HPDE6-E6E7 (cell line): ENCODE measurements at regions not wholly inside any gene's neighbourhood (a gene's known extent, or its start where the extent isn't known, plus 50 kb on each side); places are given as distances from the start of the nearest gene placed in this dataset.
"Not testable (repeated sequence)": the region's sequence is repeated elsewhere in the genome, so short reads cannot be mapped to it uniquely, and the experiment has no call there.

ENCODE experiments used
- DNase-seq: peaks from one replicate; pipeline ENCODE4 v3.0.0; 2011; ENCODE audit warnings: missing footprints; ENCODE audit errors: extremely low spot score

- DNase-seq, result no peak
Observed at GRCh38 chr12:97005174-97005573, 98.1 kb downstream of the NEDD1 start.

- no peak for DNase-seq
Observed at GRCh38 chr12:97005646-97006045, 98.6 kb downstream of the NEDD1 start.

- DNase-seq, result peak; percentile 7
Observed at GRCh38 chr12:97006585-97006984, 99.5 kb downstream of the NEDD1 start.

GRCh38 chr12:97016163-97016562 lies 109.1 kb downstream of the NEDD1 start:
- DNase-seq, result no peak

- DNase-seq, result no peak
Observed at GRCh38 chr12:97017213-97017612, 110.2 kb downstream of the NEDD1 start.

GRCh38 chr12:97022536-97023230 lies 115.6 kb downstream of the NEDD1 start:
- DNase-seq, result no peak

GRCh38 chr12:97024393-97024792 lies 117.3 kb downstream of the NEDD1 start:
- DNase-seq, result no peak

- DNase-seq, result no peak
Observed at GRCh38 chr12:97026901-97027300, 119.8 kb downstream of the NEDD1 start.

GRCh38 chr12:97027482-97027881 lies 120.4 kb downstream of the NEDD1 start:
- DNase-seq, result no peak

- no peak for DNase-seq
Observed at GRCh38 chr12:97038131-97038530, 131.1 kb downstream of the NEDD1 start.

- no peak for DNase-seq
Observed at GRCh38 chr12:97038834-97039233, 131.8 kb downstream of the NEDD1 start.

GRCh38 chr12:97046901-97047300 lies 139.8 kb downstream of the NEDD1 start:
- DNase-seq, result no peak

GRCh38 chr12:97047361-97047760 lies 140.3 kb downstream of the NEDD1 start:
- no peak for DNase-seq

GRCh38 chr12:97048421-97049035 lies 141.5 kb downstream of the NEDD1 start:
- no peak for DNase-seq

GRCh38 chr12:97050509-97050908 lies 143.5 kb downstream of the NEDD1 start:
- no peak for DNase-seq

GRCh38 chr12:97051341-97051740 lies 144.3 kb downstream of the NEDD1 start:
- no peak for DNase-seq

GRCh38 chr12:97061171-97061570 lies 154.1 kb downstream of the NEDD1 start:
- no peak for DNase-seq

GRCh38 chr12:97063292-97063935 lies 156.4 kb downstream of the NEDD1 start:
- no peak for DNase-seq

- no peak for DNase-seq
Observed at GRCh38 chr12:97075161-97075933, 168.3 kb downstream of the NEDD1 start.

GRCh38 chr12:97075934-97076630 lies 169.0 kb downstream of the NEDD1 start:
- DNase-seq, result no peak

GRCh38 chr12:97076912-97077311 lies 169.9 kb downstream of the NEDD1 start:
- not testable (repeated sequence) for DNase-seq

GRCh38 chr12:97082029-97082428 lies 175.0 kb downstream of the NEDD1 start:
- DNase-seq, result no peak
